ENCODE measurements at regions not wholly inside any gene's neighbourhood (a gene's known extent, or its start where the extent isn't known, plus 50 kb on each side); places are given as distances from the start of the nearest gene placed in this dataset.

GRCh38 chr2:13104723-13105122, 388.0 kb downstream of the TRIB2 start:
- CTCF ChIA-PET: no interaction called here
- POLR2A ChIA-PET: no interaction called here

More at GRCh38 chr2:13104723-13105122, 388.0 kb downstream of the TRIB2 start:
- H3K9ac ChIP-seq (replicated peaks; ENCODE audit: extremely low read depth, insufficient read depth, low read length): no peak overlapping the region
- no peak overlapping the region for H3K27ac ChIP-seq (ENCODE audit: insufficient read depth, low read depth, low read length)
- H3K9me1 ChIP-seq (replicated peaks; ENCODE audit: control insufficient read depth, extremely low read depth, insufficient read depth, low read length): no peaks in the 10 kb centered on the region
- H3K4me2 ChIP-seq (ENCODE audit: insufficient read depth, low read length): no peak overlapping the region
- intact Hi-C loops (cut with micrococcal nuclease): no loop called here
- no peak for FAIRE-seq
- no peak overlapping the region for H3K4me3 ChIP-seq (replicated peaks in 1 of 3; ENCODE audit: insufficient read depth in 1 of 3, low read depth in 1 of 3, low read length in 3 of 3)
- H3K36me3 ChIP-seq (ENCODE audit: control insufficient read depth in 2 of 2, extremely low read depth in 1 of 2, insufficient read depth in 2 of 2, low read length in 2 of 2): no peaks in the 10 kb centered on the region
- TF ChIP-seq JUN (IDR thresholded peaks at IDR 0.05; ENCODE audit: borderline replicate concordance, insufficient read depth, insufficient read length, low read depth) (no peak), CTCF (IDR thresholded peaks at IDR 0.05; ENCODE audit: extremely low read depth in 1 of 2, insufficient read depth in 1 of 2, low read depth in 1 of 2, low read length in 2 of 2) (no peak), EZH2 (IDR thresholded peaks at IDR 0.05; ENCODE audit: borderline replicate concordance, low read depth, low read length, severe bottlenecking) (no peak), MYC (IDR thresholded peaks at IDR 0.05; ENCODE audit: low read depth, low read length) (no peak), FOS (IDR thresholded peaks at IDR 0.05; ENCODE audit: borderline replicate concordance, insufficient read depth, low read length) (no peak), GATA2 (IDR thresholded peaks at IDR 0.05; ENCODE audit: insufficient read depth, insufficient read length, low read depth, low read length) (no peak), MAX (IDR thresholded peaks at IDR 0.05; ENCODE audit: insufficient read depth, insufficient read length) (no peak), POLR2AphosphoS5 (IDR thresholded peaks at IDR 0.05; ENCODE audit: insufficient read depth, low read depth, low read length) (no peak), POLR2A (IDR thresholded peaks at IDR 0.05; ENCODE audit: low read depth, low read length) (no peak)
- no peaks in the 10 kb centered on the region for H3K4me1 ChIP-seq (ENCODE audit: control insufficient read depth, extremely low read depth, insufficient read depth, low read length)
- no peak overlapping the region for H2AFZ ChIP-seq (ENCODE audit: low read depth, low read length)
- no peak for DNase-seq (ENCODE audit: low read depth, low spot score)
- dilution Hi-C loops (cut with MboI; ENCODE audit: extremely low pct_ligation_motif_present, low sequenced_read_pairs): no loop called here
- no TSS peak for BruUV-seq (replicated peaks)
- H3K27me3 ChIP-seq (ENCODE audit: control insufficient read depth in 2 of 2, insufficient read depth in 2 of 2, low read length in 2 of 2): no peaks in the 10 kb centered on the region
- no peaks in the 10 kb centered on the region for H4K20me1 ChIP-seq (replicated peaks; ENCODE audit: control insufficient read depth, extremely low read depth, insufficient read depth, low read length)
- no peaks in the 10 kb centered on the region for H3K9me3 ChIP-seq (replicated peaks; ENCODE audit: control insufficient read depth, insufficient read depth, low read length)
- H3K79me2 ChIP-seq (ENCODE audit: control insufficient read depth, insufficient read depth, low read length): no peaks in the 10 kb centered on the region

All from endothelial cell of umbilical vein (primary cell).